HEK293 (cell line): ENCODE measurements at regions not wholly inside any gene's neighbourhood (a gene's known extent, or its start where the extent isn't known, plus 50 kb on each side); places are given as distances from the start of the nearest gene placed in this dataset.

Experiments used
- CTCF ChIA-PET: fragments of 350-600 bp; formaldehyde crosslinking; extraction: SDS; loops from one replicate; lab custom pipeline; 2021; ENCODE audit warnings: antibody characterized with exemption; lab: Yijun Ruan, JAX
- POLR2A ChIA-PET: fragments of 300-600 bp; formaldehyde crosslinking; extraction: SDS; loops from one replicate; lab custom pipeline; 2020; ENCODE audit warnings: antibody characterized with exemption, inconsistent platforms; lab: Yijun Ruan, JAX
- H3K27ac ChIP-seq: fragments of 200-500 bp; sonication (Bioruptor generic); 2 replicates; pipeline ENCODE4 v1.5.1; 2014; ENCODE audit warnings: low read depth, low read length, control low read depth, inconsistent platforms; ENCODE audit errors: extremely low read depth
- H3K36me3 ChIP-seq, 2 experiments: fragments of 200-500 bp in 1 of 2; sonication (Bioruptor generic) in 1 of 2; 1 replicate in 1 of 2; 2 replicates in 1 of 2; pipeline ENCODE4 v1.5.1; 2014 to 2017; ENCODE audit warnings: inconsistent platforms in 2 of 2, low read length in 2 of 2; ENCODE audit not compliant: control insufficient read depth in 2 of 2, insufficient read depth in 1 of 2
- H3K4me1 ChIP-seq: fragments of 200-500 bp; sonication (Bioruptor generic); 2 replicates; pipeline ENCODE4 v1.5.1; 2014; ENCODE audit warnings: mild to moderate bottlenecking, low read length, inconsistent platforms; ENCODE audit not compliant: control insufficient read depth, insufficient read depth
- H3K4me3 ChIP-seq: 2 replicates; pipeline ENCODE4 v1.5.1; 2011; ENCODE audit warnings: low read depth, mild to moderate bottlenecking, control low read depth, low read length, moderate library complexity
- H3K9me3 ChIP-seq: fragments of 200-500 bp; sonication (Bioruptor generic); 2 replicates; pipeline ENCODE4 v1.5.1; 2014; ENCODE audit warnings: low read depth, low read length, inconsistent platforms; ENCODE audit not compliant: control insufficient read depth, insufficient read depth
- FEZF1 ChIP-seq: fragments of 450-650 bp; formaldehyde crosslinking; IDR thresholded peaks from 2 replicates; pipeline ENCODE4 v1.5.1; 2016; ENCODE audit warnings: missing biosample characterization, missing genetic modification characterization
- GLIS1 ChIP-seq: fragments of 450-650 bp; formaldehyde crosslinking; IDR thresholded peaks from 2 replicates; pipeline ENCODE4 v1.5.1; 2016; ENCODE audit warnings: missing biosample characterization, missing genetic modification characterization
- PRDM2 ChIP-seq: fragments of 450-650 bp; formaldehyde crosslinking; IDR thresholded peaks from 2 replicates; pipeline ENCODE4 v1.5.1; 2016; ENCODE audit warnings: missing biosample characterization, missing genetic modification characterization, borderline replicate concordance
- SETDB1 ChIP-seq: IDR thresholded peaks from one replicate; pipeline ENCODE4 v1.6.1; 2017; ENCODE audit warnings: mild to moderate bottlenecking, low read length, moderate library complexity, mixed read lengths; ENCODE audit not compliant: insufficient read length
- ZFP69B ChIP-seq: fragments of 450-650 bp; formaldehyde crosslinking; IDR thresholded peaks from 2 replicates; pipeline ENCODE4 v1.5.1; 2016; ENCODE audit warnings: missing biosample characterization, missing genetic modification characterization
- ZNF114 ChIP-seq: fragments of 450-650 bp; formaldehyde crosslinking; IDR thresholded peaks from 2 replicates; pipeline ENCODE4 v1.5.0; 2017; ENCODE audit warnings: missing biosample characterization, missing genetic modification characterization
- ZNF133 ChIP-seq: fragments of 450-650 bp; formaldehyde crosslinking; IDR thresholded peaks from 2 replicates; pipeline ENCODE4 v1.5.1; 2016; ENCODE audit warnings: missing biosample characterization, missing genetic modification characterization
- ZNF169 ChIP-seq: fragments of 450-650 bp; formaldehyde crosslinking; IDR thresholded peaks from 2 replicates; pipeline ENCODE4 v1.5.1; 2016; ENCODE audit warnings: missing biosample characterization, missing genetic modification characterization
- ZNF248 ChIP-seq: fragments of 450-650 bp; formaldehyde crosslinking; IDR thresholded peaks from 2 replicates; pipeline ENCODE4 v1.5.1; 2017; ENCODE audit warnings: missing biosample characterization, missing genetic modification characterization
- ZNF266 ChIP-seq: fragments of 450-650 bp; formaldehyde crosslinking; IDR thresholded peaks from 2 replicates; pipeline ENCODE4 v1.5.1; 2016; ENCODE audit warnings: missing biosample characterization, missing genetic modification characterization, low read depth
- ZNF341 ChIP-seq: fragments of 450-650 bp; formaldehyde crosslinking; IDR thresholded peaks from 2 replicates; pipeline ENCODE4; 2016; ENCODE audit warnings: low read depth, missing biosample characterization, missing genetic modification characterization
- ZNF354C ChIP-seq: fragments of 450-650 bp; formaldehyde crosslinking; IDR thresholded peaks from 2 replicates; pipeline ENCODE4 v1.5.1; 2016; ENCODE audit warnings: missing biosample characterization, missing genetic modification characterization, low read depth, borderline replicate concordance
- ZNF561 ChIP-seq: fragments of 450-650 bp; IDR thresholded peaks from 2 replicates; pipeline ENCODE4 v1.5.1; 2018; ENCODE audit warnings: missing biosample characterization, missing genetic modification characterization, borderline replicate concordance
- ZNF610 ChIP-seq: fragments of 450-650 bp; formaldehyde crosslinking; IDR thresholded peaks from 2 replicates; pipeline ENCODE4 v1.5.1; 2016; ENCODE audit warnings: missing biosample characterization, missing genetic modification characterization, borderline replicate concordance
- ZNF639 ChIP-seq: fragments of 450-650 bp; formaldehyde crosslinking; IDR thresholded peaks from 2 replicates; pipeline ENCODE4 v1.5.1; 2016; ENCODE audit warnings: missing biosample characterization, missing genetic modification characterization
- ZNF660 ChIP-seq: fragments of 450-650 bp; IDR thresholded peaks from 2 replicates; pipeline ENCODE4 v1.5.1; 2018; ENCODE audit warnings: missing biosample characterization, mild to moderate bottlenecking, missing genetic modification characterization
- ZNF692 ChIP-seq: fragments of 450-650 bp; formaldehyde crosslinking; IDR thresholded peaks from 2 replicates; pipeline ENCODE4 v1.5.1; 2016; ENCODE audit warnings: missing biosample characterization, missing genetic modification characterization
- ZNF747 ChIP-seq: fragments of 450-650 bp; formaldehyde crosslinking; IDR thresholded peaks from 2 replicates; pipeline ENCODE4 v1.5.1; 2016; ENCODE audit warnings: missing biosample characterization, missing genetic modification characterization
- TF ChIP-seq, protein P1 (sequence below): fragments of 450-650 bp; IDR thresholded peaks from 2 replicates; pipeline ENCODE4 v1.5.1; 2018; ENCODE audit warnings: missing biosample characterization, missing genetic modification characterization

GRCh38 chr10:33406596-33406995 is 72.1 kb upstream of the NRP1 start:
- no peak overlapping the region for H3K27ac ChIP-seq
- CTCF ChIA-PET: no interaction called here
- H3K9me3 ChIP-seq: no peaks in the 10 kb centered on the region
- no peaks in the 10 kb centered on the region for H3K4me1 ChIP-seq
- POLR2A ChIA-PET: no interaction called here
- TF ChIP-seq SETDB1 (peak; percentile 26), ZNF747 (tag by site-specific recombination) (no peak), ZNF660 (no peak)
- H3K36me3 ChIP-seq: no peaks in the 10 kb centered on the region
- H3K4me3 ChIP-seq: no peak overlapping the region

DNA sequence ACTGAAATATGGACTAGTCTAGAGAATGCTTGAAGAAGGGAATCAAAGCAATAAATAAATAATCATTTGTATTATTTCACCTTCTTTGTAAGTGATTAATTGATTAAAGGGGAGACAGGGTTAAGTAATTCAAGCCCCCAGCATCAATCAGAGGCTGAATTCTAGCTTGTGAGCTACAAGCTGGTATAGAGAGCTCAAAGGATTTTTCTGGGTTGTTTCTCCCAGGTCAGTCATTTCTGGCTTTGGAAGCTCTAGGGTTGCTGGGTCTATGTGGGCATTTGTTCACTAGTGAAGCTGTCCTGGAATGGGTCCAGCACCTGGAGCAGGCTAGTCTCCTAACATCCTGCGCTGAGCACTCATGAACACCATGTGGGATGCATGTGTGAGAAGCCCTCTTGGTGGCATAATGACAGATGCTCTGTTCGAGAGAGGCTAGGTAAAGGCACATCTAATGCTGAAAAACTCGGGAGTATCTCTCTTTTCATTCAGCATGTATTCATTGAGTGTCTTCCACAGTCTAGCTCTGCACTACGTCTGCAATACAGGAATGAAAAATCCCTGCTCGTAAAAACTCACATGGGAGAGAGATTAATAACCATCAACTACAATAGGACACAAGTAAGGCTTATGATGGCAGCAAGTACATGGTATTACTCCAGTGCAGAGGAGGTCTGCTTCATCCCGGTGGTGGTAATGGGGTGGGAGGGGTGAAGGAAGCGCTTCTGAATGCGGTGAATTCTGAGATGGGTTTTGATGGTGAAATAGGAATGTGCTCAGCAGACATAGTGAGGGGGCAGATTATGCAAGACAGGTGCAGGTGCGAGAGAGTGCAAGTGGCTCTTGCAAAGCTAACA is 68.0 kb upstream of the NRP1 start:
- Histone ChIP-seq H3K4me1 (no peaks in the 10 kb centered on the region), H3K36me3 (no peaks in the 10 kb centered on the region), H3K4me3 (no peak overlapping the region)
- CTCF ChIA-PET: interaction anchor here (0.6 kb wide), 1 partner anchor 217 kb away, joined by 3 read pairs; no protein-coding TSS in a partner anchor
- TF ChIP-seq ZNF561 (tag by site-specific recombination) (no peak), ZNF610 (tag by site-specific recombination) (0 out of 2 replicates have a peak, but pooled peaks have one; percentile 6), ZNF248 (no peak), GLIS1 (peak; percentile 23), PRDM2 (tag by site-specific recombination) (no peak), ZFP69B (tag by site-specific recombination) (no peak), ZNF266 (tag by site-specific recombination) (no peak)
- TF ChIP-seq, protein P1, sequence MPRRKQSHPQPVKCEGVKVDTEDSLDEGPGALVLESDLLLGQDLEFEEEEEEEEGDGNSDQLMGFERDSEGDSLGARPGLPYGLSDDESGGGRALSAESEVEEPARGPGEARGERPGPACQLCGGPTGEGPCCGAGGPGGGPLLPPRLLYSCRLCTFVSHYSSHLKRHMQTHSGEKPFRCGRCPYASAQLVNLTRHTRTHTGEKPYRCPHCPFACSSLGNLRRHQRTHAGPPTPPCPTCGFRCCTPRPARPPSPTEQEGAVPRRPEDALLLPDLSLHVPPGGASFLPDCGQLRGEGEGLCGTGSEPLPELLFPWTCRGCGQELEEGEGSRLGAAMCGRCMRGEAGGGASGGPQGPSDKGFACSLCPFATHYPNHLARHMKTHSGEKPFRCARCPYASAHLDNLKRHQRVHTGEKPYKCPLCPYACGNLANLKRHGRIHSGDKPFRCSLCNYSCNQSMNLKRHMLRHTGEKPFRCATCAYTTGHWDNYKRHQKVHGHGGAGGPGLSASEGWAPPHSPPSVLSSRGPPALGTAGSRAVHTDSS (tag by site-specific recombination): no peak
- TF ChIP-seq, all 188 proteins: peak for 2
- H3K27ac ChIP-seq: no peak overlapping the region
- H3K9me3 ChIP-seq: no peaks in the 10 kb centered on the region
- POLR2A ChIA-PET: no interaction called here

GRCh38 chr10:33401300-33401699 is 66.8 kb upstream of the NRP1 start:
- Histone ChIP-seq H3K4me1 (no peaks in the 10 kb centered on the region), H3K4me3 (no peak overlapping the region), H3K9me3 (no peaks in the 10 kb centered on the region; the same call in 1 of the 2 replicates), H3K27ac (no peak overlapping the region), H3K36me3 (no peaks in the 10 kb centered on the region)
- ChIA-PET POLR2A (no interaction called here), CTCF (no interaction called here)
- TF ChIP-seq ZNF133 (tag by site-specific recombination) (no peak), FEZF1 (no peak), ZNF114 (tag by site-specific recombination) (no peak), ZNF639 (no peak), ZNF169 (no peak), ZNF341 (no peak), ZNF354C (tag by site-specific recombination) (no peak), ZNF692 (no peak)
- TF ChIP-seq, protein P1 (tag by site-specific recombination): no peak
